ENCODE measurements at regions not wholly inside any gene's neighbourhood (a gene's known extent, or its start where the extent isn't known, plus 50 kb on each side); places are given as distances from the start of the nearest gene placed in this dataset.

DNA sequence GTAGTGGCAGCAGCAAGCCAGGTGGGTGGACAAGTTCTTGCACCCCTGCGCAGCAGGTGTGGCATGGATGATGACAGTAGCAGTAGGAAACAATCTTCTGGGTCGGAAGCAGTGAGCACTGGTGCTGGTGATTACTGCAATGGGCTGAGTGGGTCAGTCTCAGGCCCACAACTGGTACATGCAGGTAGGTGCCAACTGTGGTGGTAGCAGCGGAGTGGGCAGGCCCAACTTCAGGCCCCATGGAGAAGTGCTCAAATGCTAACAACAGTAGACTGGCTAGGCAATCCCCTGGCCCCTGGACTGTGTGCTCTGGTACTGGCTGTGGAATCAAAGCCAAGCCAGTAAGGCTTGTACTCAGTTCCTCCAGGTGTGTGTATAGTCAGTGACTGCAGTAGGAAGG is 413.7 kb downstream of the PDGFC start:
- H3K4me3 Mint-ChIP-seq = no peak overlapping the region
- no peak overlapping the region for H2AFZ ChIP-seq (ENCODE audit: insufficient read depth, low read depth, low read length, poor library complexity, severe bottlenecking)
- DNase-seq (no peak), ATAC-seq (ENCODE audit: low read depth) (no peak)
- 94% methylated on average over 3 of the region's 3 CpGs for whole genome bisulfite sequencing (ENCODE audit: insufficient coverage)
- H3K9me3 ChIP-seq (ENCODE audit: control extremely low read depth in 1 of 3, control insufficient read depth in 2 of 3, insufficient read depth in 1 of 3, low read length in 2 of 3) = peaks cover 0 to 13% (median 0%) of the 10 kb centered on the region in 3 donors
- CTCF ChIA-PET = no interaction called here
- no peaks in the 10 kb centered on the region for H3K27me3 Mint-ChIP-seq
- H3K36me3 ChIP-seq (replicated peaks in 1 of 2; ENCODE audit: control extremely low read depth in 1 of 2, control insufficient read depth in 1 of 2, extremely low read depth in 1 of 2, insufficient read depth in 2 of 2, low read length in 1 of 2) = no peaks in the 10 kb centered on the region
- H3K27me3 ChIP-seq (replicated peaks in 1 of 4; ENCODE audit: control extremely low read depth in 1 of 4, control insufficient read depth in 3 of 4, insufficient read depth in 4 of 4, low read length in 3 of 4) = no peaks in the 10 kb centered on the region
- H3K27ac ChIP-seq (ENCODE audit: low read length in 2 of 2) = no peak overlapping the region
- no peak overlapping the region for H3K9ac ChIP-seq (ENCODE audit: low read length)
- no peaks in the 10 kb centered on the region for H4K20me1 ChIP-seq (ENCODE audit: control insufficient read depth, insufficient read depth, low read length, poor library complexity, severe bottlenecking)
- H3K4me2 ChIP-seq (replicated peaks; ENCODE audit: low read depth, low read length, poor library complexity, severe bottlenecking) = no peak overlapping the region
- H3K9me3 Mint-ChIP-seq (ENCODE audit: insufficient read depth) = no peaks in the 10 kb centered on the region
- no peak overlapping the region for H3K27ac Mint-ChIP-seq
- intact Hi-C loops (cut with micrococcal nuclease) = no loop called here
- POLR2A ChIA-PET = no interaction called here
- TF ChIP-seq, protein P1, sequence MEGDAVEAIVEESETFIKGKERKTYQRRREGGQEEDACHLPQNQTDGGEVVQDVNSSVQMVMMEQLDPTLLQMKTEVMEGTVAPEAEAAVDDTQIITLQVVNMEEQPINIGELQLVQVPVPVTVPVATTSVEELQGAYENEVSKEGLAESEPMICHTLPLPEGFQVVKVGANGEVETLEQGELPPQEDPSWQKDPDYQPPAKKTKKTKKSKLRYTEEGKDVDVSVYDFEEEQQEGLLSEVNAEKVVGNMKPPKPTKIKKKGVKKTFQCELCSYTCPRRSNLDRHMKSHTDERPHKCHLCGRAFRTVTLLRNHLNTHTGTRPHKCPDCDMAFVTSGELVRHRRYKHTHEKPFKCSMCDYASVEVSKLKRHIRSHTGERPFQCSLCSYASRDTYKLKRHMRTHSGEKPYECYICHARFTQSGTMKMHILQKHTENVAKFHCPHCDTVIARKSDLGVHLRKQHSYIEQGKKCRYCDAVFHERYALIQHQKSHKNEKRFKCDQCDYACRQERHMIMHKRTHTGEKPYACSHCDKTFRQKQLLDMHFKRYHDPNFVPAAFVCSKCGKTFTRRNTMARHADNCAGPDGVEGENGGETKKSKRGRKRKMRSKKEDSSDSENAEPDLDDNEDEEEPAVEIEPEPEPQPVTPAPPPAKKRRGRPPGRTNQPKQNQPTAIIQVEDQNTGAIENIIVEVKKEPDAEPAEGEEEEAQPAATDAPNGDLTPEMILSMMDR (IDR thresholded peaks at IDR 0.05) = no peak
- TF ChIP-seq EZH2 (IDR thresholded peaks at IDR 0.05; ENCODE audit: borderline replicate concordance, insufficient read depth, low read depth, low read length, poor library complexity, severe bottlenecking) = no peak
- no peak overlapping the region for H3K4me3 ChIP-seq (ENCODE audit: control extremely low read depth in 1 of 5, extremely low read depth in 1 of 5, insufficient read depth in 1 of 5, low read depth in 2 of 5, low read length in 4 of 5)
- no peaks in the 10 kb centered on the region for H3K79me2 ChIP-seq (ENCODE audit: control insufficient read depth, insufficient read depth, low read length)
- no peaks in the 10 kb centered on the region for H3K4me1 ChIP-seq (ENCODE audit: control insufficient read depth in 2 of 2, insufficient read depth in 2 of 2, low read length in 2 of 2)
- no peaks in the 10 kb centered on the region for H3K4me1 Mint-ChIP-seq

DNA sequence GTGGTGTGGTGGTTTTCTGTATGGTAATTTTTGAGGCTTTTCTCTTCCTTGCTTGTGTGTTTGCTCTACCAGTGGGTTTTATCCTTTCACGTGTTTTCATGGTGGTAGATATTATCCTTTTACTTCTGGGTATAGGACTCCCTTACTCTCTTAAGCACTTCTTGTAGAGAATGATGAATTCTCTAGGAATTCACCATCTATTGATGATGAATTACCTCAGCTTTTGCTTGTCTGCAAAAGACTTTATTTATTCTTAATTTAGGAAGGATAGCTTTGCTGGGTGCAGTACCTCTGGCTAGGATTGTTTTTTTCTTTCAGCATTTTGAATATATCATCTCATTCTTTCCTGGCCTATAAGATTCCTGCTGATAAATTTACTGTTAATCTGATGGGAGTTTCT is 415.3 kb downstream of the PDGFC start:
- no peaks in the 10 kb centered on the region for H3K36me3 ChIP-seq (replicated peaks in 1 of 2; ENCODE audit: control extremely low read depth in 1 of 2, control insufficient read depth in 1 of 2, extremely low read depth in 1 of 2, insufficient read depth in 2 of 2, low read length in 1 of 2)
- H3K9me3 ChIP-seq (ENCODE audit: control extremely low read depth in 1 of 3, control insufficient read depth in 2 of 3, insufficient read depth in 1 of 3, low read length in 2 of 3) = peaks cover 0 to 13% (median 0%) of the 10 kb centered on the region in 3 donors
- no peak overlapping the region for H3K4me3 Mint-ChIP-seq
- no peaks in the 10 kb centered on the region for H3K27me3 Mint-ChIP-seq
- no peak overlapping the region for H3K4me2 ChIP-seq (replicated peaks; ENCODE audit: low read depth, low read length, poor library complexity, severe bottlenecking)
- ChIA-PET CTCF (no interaction called here), POLR2A (no interaction called here)
- no peak for TF ChIP-seq EZH2 (IDR thresholded peaks at IDR 0.05; ENCODE audit: borderline replicate concordance, insufficient read depth, low read depth, low read length, poor library complexity, severe bottlenecking)
- TF ChIP-seq, protein P1 (IDR thresholded peaks at IDR 0.05) = no peak
- H3K27ac ChIP-seq (ENCODE audit: low read length in 2 of 2) = no peak overlapping the region
- no CpG with 5 or more reads among the region's 1 CpG for WGBS (ENCODE audit: insufficient coverage)
- DNase-seq (no peak), ATAC-seq (ENCODE audit: low read depth) (no peak)
- H3K4me3 ChIP-seq (ENCODE audit: control extremely low read depth in 1 of 5, extremely low read depth in 1 of 5, insufficient read depth in 1 of 5, low read depth in 2 of 5, low read length in 4 of 5) = no peak overlapping the region
- intact Hi-C loops (cut with micrococcal nuclease) = no loop called here
- H3K27me3 ChIP-seq (replicated peaks in 1 of 4; ENCODE audit: control extremely low read depth in 1 of 4, control insufficient read depth in 3 of 4, insufficient read depth in 4 of 4, low read length in 3 of 4) = no peaks in the 10 kb centered on the region
- H3K4me1 Mint-ChIP-seq = no peaks in the 10 kb centered on the region
- H3K27ac Mint-ChIP-seq = no peak overlapping the region
- H3K9me3 Mint-ChIP-seq (ENCODE audit: insufficient read depth) = no peaks in the 10 kb centered on the region
- no peaks in the 10 kb centered on the region for H3K79me2 ChIP-seq (ENCODE audit: control insufficient read depth, insufficient read depth, low read length)
- H3K9ac ChIP-seq (ENCODE audit: low read length) = no peak overlapping the region
- no peaks in the 10 kb centered on the region for H4K20me1 ChIP-seq (ENCODE audit: control insufficient read depth, insufficient read depth, low read length, poor library complexity, severe bottlenecking)
- H3K4me1 ChIP-seq (ENCODE audit: control insufficient read depth in 2 of 2, insufficient read depth in 2 of 2, low read length in 2 of 2) = no peaks in the 10 kb centered on the region
- H2AFZ ChIP-seq (ENCODE audit: insufficient read depth, low read depth, low read length, poor library complexity, severe bottlenecking) = no peak overlapping the region

All from B cell (primary cell).